Ascending aorta (tissue), 2 donors: ENCODE measurements at regions not wholly inside any gene's neighbourhood (a gene's known extent, or its start where the extent isn't known, plus 50 kb on each side); places are given as distances from the start of the nearest gene placed in this dataset.
"Not testable (repeated sequence)": the region's sequence is repeated elsewhere in the genome, so short reads cannot be mapped to it uniquely, and the experiment has no call there.

Experiments
- DNase-seq, 2 donors: peaks; one replicate each; pipeline ENCODE4 v3.0.0-alpha.2; 2019; ENCODE audit warnings: low spot score in 2 of 2
- H3K27ac ChIP-seq, 2 donors: fragments of 200-600 bp; sonication (generic); one replicate each; pipeline ENCODE4 v1.5.1; 2016 to 2017; ENCODE audit warnings: mild to moderate bottlenecking in 1 of 2
- H3K27me3 ChIP-seq: fragments of 200-600 bp; sonication (generic); one replicate; pipeline ENCODE4 v1.5.1; 2017
- H3K36me3 ChIP-seq, 2 donors: fragments of 200-600 bp; sonication (generic); one replicate each; pipeline ENCODE4 v1.5.1; 2016
- H3K4me1 ChIP-seq, 2 donors: fragments of 200-600 bp; sonication (generic); one replicate each; pipeline ENCODE4 v1.5.1; 2016 to 2017; ENCODE audit warnings: mild to moderate bottlenecking in 1 of 2
- H3K4me3 ChIP-seq, 2 donors: fragments of 200-600 bp; sonication (generic); one replicate each; pipeline ENCODE4 v1.5.1; 2016 to 2017; ENCODE audit warnings: mild to moderate bottlenecking in 1 of 2
- H3K9me3 ChIP-seq, 2 donors: fragments of 200-600 bp; sonication (generic); one replicate each; pipeline ENCODE4 v1.5.1; 2016
- intact Hi-C: fragments of 100-400 bp; cut with DNase I; formaldehyde crosslinking; loops from one replicate; pipeline ENCODE4 v1.15.1; 2023
- TF ChIP-seq, protein P1 (sequence below), 3 experiments: fragments of 200-600 bp in 2 of 3; fragments of 450-650 bp in 1 of 3; sonication (generic) in 2 of 3; IDR thresholded peaks; one replicate each; pipeline ENCODE4 v1.5.1; 2016 to 2019; ENCODE audit warnings: antibody characterized with exemption in 3 of 3, mild to moderate bottlenecking in 1 of 3, moderate library complexity in 1 of 3

DNA sequence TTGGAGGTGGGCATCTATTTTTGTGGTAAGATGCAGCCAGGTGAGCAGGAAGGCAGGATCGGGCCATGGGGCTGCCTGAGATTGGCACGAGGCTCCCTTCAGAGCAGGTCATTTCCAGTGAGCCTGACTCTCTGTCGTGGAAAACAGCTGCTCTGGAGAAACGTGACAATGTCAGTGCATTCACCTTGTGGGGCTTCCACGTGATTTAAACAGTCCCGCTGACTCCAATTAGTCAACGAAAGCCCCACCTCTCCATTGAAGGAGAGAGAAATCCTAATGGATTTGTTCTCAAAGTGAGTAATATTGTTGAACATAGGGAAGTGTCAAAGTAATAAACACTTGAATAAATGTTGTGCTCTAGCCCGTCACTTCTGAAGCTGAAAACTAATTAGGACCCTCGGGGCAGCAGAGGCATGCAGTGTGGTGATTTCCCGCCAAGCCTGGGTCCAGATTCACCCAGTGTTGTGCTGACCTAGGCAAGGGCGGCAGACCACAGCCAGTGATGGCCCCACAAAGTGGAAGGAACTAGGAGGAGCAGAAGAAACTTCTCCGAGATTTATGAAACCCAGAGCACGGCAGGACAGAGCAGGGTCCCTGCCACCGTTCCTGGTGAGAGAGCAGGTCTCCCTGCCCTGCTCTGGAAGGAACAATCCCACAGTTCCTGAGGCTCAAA, 172.5 kb upstream of the C1orf174 start:
- Histone ChIP-seq H3K4me1 (no peaks in the 10 kb centered on the region), H3K27me3 (no peaks in the 10 kb centered on the region), H3K9me3 (no peaks in the 10 kb centered on the region), H3K27ac (no peak overlapping the region), H3K4me3 (no peak overlapping the region), H3K36me3 (no peaks in the 10 kb centered on the region)
- TF ChIP-seq, protein P1, sequence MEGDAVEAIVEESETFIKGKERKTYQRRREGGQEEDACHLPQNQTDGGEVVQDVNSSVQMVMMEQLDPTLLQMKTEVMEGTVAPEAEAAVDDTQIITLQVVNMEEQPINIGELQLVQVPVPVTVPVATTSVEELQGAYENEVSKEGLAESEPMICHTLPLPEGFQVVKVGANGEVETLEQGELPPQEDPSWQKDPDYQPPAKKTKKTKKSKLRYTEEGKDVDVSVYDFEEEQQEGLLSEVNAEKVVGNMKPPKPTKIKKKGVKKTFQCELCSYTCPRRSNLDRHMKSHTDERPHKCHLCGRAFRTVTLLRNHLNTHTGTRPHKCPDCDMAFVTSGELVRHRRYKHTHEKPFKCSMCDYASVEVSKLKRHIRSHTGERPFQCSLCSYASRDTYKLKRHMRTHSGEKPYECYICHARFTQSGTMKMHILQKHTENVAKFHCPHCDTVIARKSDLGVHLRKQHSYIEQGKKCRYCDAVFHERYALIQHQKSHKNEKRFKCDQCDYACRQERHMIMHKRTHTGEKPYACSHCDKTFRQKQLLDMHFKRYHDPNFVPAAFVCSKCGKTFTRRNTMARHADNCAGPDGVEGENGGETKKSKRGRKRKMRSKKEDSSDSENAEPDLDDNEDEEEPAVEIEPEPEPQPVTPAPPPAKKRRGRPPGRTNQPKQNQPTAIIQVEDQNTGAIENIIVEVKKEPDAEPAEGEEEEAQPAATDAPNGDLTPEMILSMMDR (IDR thresholded peaks at IDR 0.05): no peak
- DNase-seq: peak in 1 of 2 donors; percentile 38
- intact Hi-C loops: no loop called here

GRCh38 chr1:4075436-4076225, 175.6 kb upstream of the C1orf174 start:
- DNase-seq: peak in 1 of 2 donors; percentile 39
- Histone ChIP-seq H3K27ac (no peak overlapping the region), H3K4me1 (no peaks in the 10 kb centered on the region), H3K27me3 (no peaks in the 10 kb centered on the region), H3K36me3 (no peaks in the 10 kb centered on the region), H3K4me3 (no peak overlapping the region), H3K9me3 (no peaks in the 10 kb centered on the region)
- intact Hi-C loops: no loop called here
- TF ChIP-seq, protein P1 (IDR thresholded peaks at IDR 0.05): no peak

DNA sequence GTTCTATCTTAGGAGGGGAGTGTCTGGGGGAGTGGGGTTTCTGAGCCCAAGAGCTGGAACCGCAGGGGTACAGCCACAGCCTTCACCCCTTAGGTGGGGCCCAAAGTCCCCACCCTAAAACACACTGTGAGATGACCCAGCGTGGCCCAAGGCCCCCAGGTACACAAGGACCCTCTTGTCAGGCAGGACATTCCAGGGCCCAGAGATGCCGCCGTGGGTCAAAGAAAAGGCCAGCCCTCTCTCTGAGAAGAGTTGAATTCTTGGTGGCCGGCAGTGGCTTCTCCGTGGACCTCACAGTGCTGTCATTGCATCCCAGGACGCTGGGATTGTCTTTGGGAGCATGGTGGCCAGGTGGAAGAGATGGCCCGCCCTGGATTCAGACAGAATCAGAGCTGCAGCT, 176.3 kb upstream of the C1orf174 start:
- TF ChIP-seq, protein P1 (IDR thresholded peaks at IDR 0.05): no peak
- peak in 1 of 2 donors; percentile 3 for DNase-seq
- Histone ChIP-seq H3K4me1 (no peaks in the 10 kb centered on the region), H3K9me3 (no peaks in the 10 kb centered on the region), H3K27me3 (no peaks in the 10 kb centered on the region), H3K4me3 (no peak overlapping the region), H3K36me3 (no peaks in the 10 kb centered on the region), H3K27ac (no peak overlapping the region)
- intact Hi-C loops: no loop called here

DNA sequence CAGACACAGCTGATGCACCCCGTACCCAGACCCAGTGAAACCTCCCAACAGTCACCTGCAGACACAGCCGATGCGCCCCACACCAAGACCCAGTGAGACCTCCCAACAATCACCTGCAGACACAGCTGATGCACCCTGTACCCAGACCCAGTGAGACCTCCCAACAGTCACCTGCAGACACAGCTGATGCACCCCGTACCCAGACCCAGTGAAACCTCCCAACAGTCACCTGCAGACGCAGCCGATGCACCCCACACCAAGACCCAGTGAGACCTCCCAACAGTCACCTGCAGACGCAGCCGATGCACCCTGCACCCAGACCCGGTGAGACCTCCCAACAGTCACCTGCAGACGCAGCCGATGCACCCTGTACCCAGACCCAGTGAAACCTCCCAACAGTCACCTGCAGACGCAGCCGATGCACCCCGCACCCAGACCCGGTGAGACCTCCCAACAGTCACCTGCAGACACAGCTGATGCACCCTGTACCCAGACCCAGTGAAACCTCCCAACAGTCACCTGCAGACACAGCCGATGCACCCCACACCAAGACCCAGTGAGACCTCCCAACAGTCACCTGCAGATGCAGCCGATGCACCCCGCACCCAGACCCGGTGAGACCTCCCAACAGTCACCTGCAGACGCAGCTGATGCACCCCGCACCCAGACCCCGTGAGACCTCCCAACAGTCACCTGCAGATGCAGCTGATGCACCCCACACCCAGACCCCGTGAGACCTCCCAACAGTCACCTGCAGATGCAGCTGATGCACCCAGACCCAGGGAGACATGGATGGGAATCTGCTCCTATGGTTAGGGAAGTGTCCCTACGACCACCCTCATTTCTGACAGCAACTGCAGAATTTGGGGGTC, 178.3 kb upstream of the C1orf174 start:
- H3K36me3 ChIP-seq, H3K4me3 ChIP-seq, H3K4me1 ChIP-seq, H3K27ac ChIP-seq, H3K27me3 ChIP-seq, H3K9me3 ChIP-seq, intact Hi-C loops: not testable (repeated sequence)
- peak in 1 of 2 donors; percentile 40 for DNase-seq

GRCh38 chr1:4079815-4080214, 179.7 kb upstream of the C1orf174 start:
- Histone ChIP-seq H3K27me3 (no peaks in the 10 kb centered on the region), H3K4me3 (no peak overlapping the region), H3K36me3 (no peaks in the 10 kb centered on the region), H3K4me1 (no peaks in the 10 kb centered on the region), H3K9me3 (no peaks in the 10 kb centered on the region), H3K27ac (no peak overlapping the region)
- DNase-seq: peak in 1 of 2 donors; percentile 50
- intact Hi-C loops: no loop called here
- TF ChIP-seq, protein P1 (IDR thresholded peaks at IDR 0.05): no peak
